ENCODE measurements at regions not wholly inside any gene's neighbourhood (a gene's known extent, or its start where the extent isn't known, plus 50 kb on each side); places are given as distances from the start of the nearest gene placed in this dataset.

- peaks cover 42% of the 10 kb centered on the region for H3K4me1 Mint-ChIP-seq (ENCODE audit: low read depth)
- TF ChIP-seq CTCF (IDR thresholded peaks at IDR 0.05; ENCODE audit: unreplicated experiment): no peak
- no peak overlapping the region for H3K27ac Mint-ChIP-seq
- peaks cover 7% of the 10 kb centered on the region for H3K36me3 Mint-ChIP-seq (ENCODE audit: insufficient read depth)
- H3K27me3 Mint-ChIP-seq: no peaks in the 10 kb centered on the region
- no peak for DNase-seq (ENCODE audit: low spot score, unreplicated experiment)
- peaks cover 10% of the 10 kb centered on the region for H3K9me3 Mint-ChIP-seq (ENCODE audit: low read depth)
- no peak overlapping the region for H3K4me3 Mint-ChIP-seq (ENCODE audit: low read depth)
Measured at GRCh38 chr5:124238350-124238749, 508.1 kb downstream of the ZNF608 start.

GRCh38 chr5:124237206-124237695, 509.2 kb downstream of the ZNF608 start:
- Mint-ChIP-seq H3K27ac (no peak overlapping the region), H3K4me3 (ENCODE audit: low read depth) (no peak overlapping the region), H3K9me3 (ENCODE audit: low read depth) (peaks cover 6% of the 10 kb centered on the region), H3K36me3 (ENCODE audit: insufficient read depth) (peaks cover 6% of the 10 kb centered on the region), H3K4me1 (ENCODE audit: low read depth) (peaks cover 49% of the 10 kb centered on the region), H3K27me3 (no peaks in the 10 kb centered on the region)
- no peak for TF ChIP-seq CTCF (IDR thresholded peaks at IDR 0.05; ENCODE audit: unreplicated experiment)
- DNase-seq (ENCODE audit: low spot score, unreplicated experiment): no peak

- DNase-seq (ENCODE audit: low spot score, unreplicated experiment): no peak
- H3K27me3 Mint-ChIP-seq: no peaks in the 10 kb centered on the region
- H3K4me3 Mint-ChIP-seq (ENCODE audit: low read depth): no peak overlapping the region
- peaks cover 50% of the 10 kb centered on the region for H3K4me1 Mint-ChIP-seq (ENCODE audit: low read depth)
- H3K36me3 Mint-ChIP-seq (ENCODE audit: insufficient read depth): peaks cover 2% of the 10 kb centered on the region
- peaks cover 3% of the 10 kb centered on the region for H3K9me3 Mint-ChIP-seq (ENCODE audit: low read depth)
- H3K27ac Mint-ChIP-seq: no peak overlapping the region
- no peak for TF ChIP-seq CTCF (IDR thresholded peaks at IDR 0.05; ENCODE audit: unreplicated experiment)
Measured at GRCh38 chr5:124236361-124237205, 509.9 kb downstream of the ZNF608 start.

GRCh38 chr5:124235576-124235975, 510.9 kb downstream of the ZNF608 start:
- Mint-ChIP-seq H3K27ac (no peak overlapping the region), H3K27me3 (no peaks in the 10 kb centered on the region), H3K4me1 (ENCODE audit: low read depth) (peaks cover 52% of the 10 kb centered on the region), H3K4me3 (ENCODE audit: low read depth) (no peak overlapping the region), H3K36me3 (ENCODE audit: insufficient read depth) (peaks cover 2% of the 10 kb centered on the region), H3K9me3 (ENCODE audit: low read depth) (peaks cover 3% of the 10 kb centered on the region)
- DNase-seq (ENCODE audit: low spot score, unreplicated experiment): no peak
- TF ChIP-seq CTCF (IDR thresholded peaks at IDR 0.05; ENCODE audit: unreplicated experiment): no peak

GRCh38 chr5:124234770-124235562, 511.5 kb downstream of the ZNF608 start:
- peaks cover 52% of the 10 kb centered on the region for H3K4me1 Mint-ChIP-seq (ENCODE audit: low read depth)
- peaks cover 2% of the 10 kb centered on the region for H3K36me3 Mint-ChIP-seq (ENCODE audit: insufficient read depth)
- no peak for TF ChIP-seq CTCF (IDR thresholded peaks at IDR 0.05; ENCODE audit: unreplicated experiment)
- no peak overlapping the region for H3K4me3 Mint-ChIP-seq (ENCODE audit: low read depth)
- no peak for DNase-seq (ENCODE audit: low spot score, unreplicated experiment)
- no peak overlapping the region for H3K27ac Mint-ChIP-seq
- H3K27me3 Mint-ChIP-seq: no peaks in the 10 kb centered on the region
- peaks cover 3% of the 10 kb centered on the region for H3K9me3 Mint-ChIP-seq (ENCODE audit: low read depth)
